HG03565 (cell line): ENCODE measurements at regions not wholly inside any gene's neighbourhood (a gene's known extent, or its start where the extent isn't known, plus 50 kb on each side); places are given as distances from the start of the nearest gene placed in this dataset.

Experiments used
- ATAC-seq: cut with Tn5 transposase; IDR thresholded peaks from one replicate; pipeline ENCODE4 v1.9.1; 2021; ENCODE audit warnings: mild to moderate bottlenecking, moderate library complexity; ENCODE audit not compliant: unreplicated experiment

- no peak for ATAC-seq
These were observed 87.4 kb upstream of the NGF start for GRCh38 chr1:115425442-115425841.

GRCh38 chr1:115423776-115424175 is 85.7 kb upstream of the NGF start:
- no peak for ATAC-seq

GRCh38 chr1:115419571-115419970 is 81.5 kb upstream of the NGF start:
- ATAC-seq = no peak

- ATAC-seq = no peak
These were observed 75.6 kb upstream of the NGF start for GRCh38 chr1:115413621-115414020.

GRCh38 chr1:115413208-115413607 is 75.2 kb upstream of the NGF start:
- ATAC-seq = no peak

GRCh38 chr1:115412733-115413132 is 74.7 kb upstream of the NGF start:
- ATAC-seq = no peak

GRCh38 chr1:115412286-115412685 is 74.2 kb upstream of the NGF start:
- ATAC-seq = no peak

- ATAC-seq = no peak
These were observed 73.5 kb upstream of the NGF start for GRCh38 chr1:115411371-115412063.

GRCh38 chr1:115409094-115410015 is 71.3 kb upstream of the NGF start:
- ATAC-seq = no peak

GRCh38 chr1:115408533-115408932 is 70.5 kb upstream of the NGF start:
- no peak for ATAC-seq

- ATAC-seq = no peak
These were observed 66.9 kb upstream of the NGF start for GRCh38 chr1:115404911-115405310.

- no peak for ATAC-seq
These were observed 64.7 kb upstream of the NGF start for GRCh38 chr1:115402753-115403184.

- ATAC-seq = no peak
These were observed 63.6 kb upstream of the NGF start for GRCh38 chr1:115401676-115402075.

GRCh38 chr1:115400891-115401290 is 62.8 kb upstream of the NGF start:
- no peak for ATAC-seq

- no peak for ATAC-seq
These were observed 62.4 kb upstream of the NGF start for GRCh38 chr1:115400426-115400825.

- ATAC-seq = no peak
These were observed 60.7 kb upstream of the NGF start for GRCh38 chr1:115398745-115399144.
